ENCODE measurements at regions not wholly inside any gene's neighbourhood (a gene's known extent, or its start where the extent isn't known, plus 50 kb on each side); places are given as distances from the start of the nearest gene placed in this dataset.

- Histone ChIP-seq H3K4me1 (no peaks in the 10 kb centered on the region), H3K4me3 (no peak overlapping the region), H3K9me3 (peaks cover 0 to 8% (median 0%) of the 10 kb centered on the region in 4 donors), H3K27me3 (no peaks in the 10 kb centered on the region), H3K27ac (no peak overlapping the region), H3K36me3 (no peaks in the 10 kb centered on the region)
- TF ChIP-seq POLR2AphosphoS5 (IDR thresholded peaks at IDR 0.05) (no peak), POLR2A (IDR thresholded peaks at IDR 0.05) (no peak), CTCF (IDR thresholded peaks at IDR 0.05) (no peak), EP300 (IDR thresholded peaks at IDR 0.05) (no peak)
- no peak for DNase-seq
- 87 to 100% (median 96%) methylated on average over 1 of the region's 1 CpG for WGBS, 5 donors
- intact Hi-C loops (cut with DNase I; ENCODE audit: low total_unique reads): no loop called here
These were observed 462.9 kb upstream of the MIS18BP1 start for GRCh38 chr14:45715946-45716345.

- H3K4me3 ChIP-seq: no peak overlapping the region
- H3K9me3 ChIP-seq: no peaks in the 10 kb centered on the region
- H3K27me3 ChIP-seq: no peaks in the 10 kb centered on the region
- H3K27ac ChIP-seq: no peak overlapping the region
- 79 to 94% (median 85%) methylated on average over 4 of the region's 4 CpGs for WGBS, 5 donors
- TF ChIP-seq POLR2A (IDR thresholded peaks at IDR 0.05) (no peak), POLR2AphosphoS5 (IDR thresholded peaks at IDR 0.05) (no peak), EP300 (IDR thresholded peaks at IDR 0.05) (no peak), CTCF (IDR thresholded peaks at IDR 0.05) (no peak)
- H3K36me3 ChIP-seq: no peaks in the 10 kb centered on the region
- DNase-seq: no peak
- H3K4me1 ChIP-seq: no peaks in the 10 kb centered on the region
- intact Hi-C loops (cut with DNase I; ENCODE audit: low total_unique reads): no loop called here
These were observed 456.5 kb upstream of the MIS18BP1 start for GRCh38 chr14:45709541-45709940.

- Histone ChIP-seq H3K4me3 (no peak overlapping the region), H3K27me3 (no peaks in the 10 kb centered on the region), H3K9me3 (no peaks in the 10 kb centered on the region), H3K4me1 (no peaks in the 10 kb centered on the region), H3K36me3 (no peaks in the 10 kb centered on the region), H3K27ac (no peak overlapping the region)
- 19 to 38% (median 36%) methylated on average over 7 of the region's 7 CpGs for WGBS, 5 donors
- intact Hi-C loops (cut with DNase I; ENCODE audit: low total_unique reads): no loop called here
- TF ChIP-seq POLR2AphosphoS5 (IDR thresholded peaks at IDR 0.05) (no peak), CTCF (IDR thresholded peaks at IDR 0.05) (no peak), EP300 (IDR thresholded peaks at IDR 0.05) (no peak), POLR2A (IDR thresholded peaks at IDR 0.05) (no peak)
- no peak for DNase-seq
These were observed 453.0 kb upstream of the MIS18BP1 start for GRCh38 chr14:45705940-45706534.

GRCh38 chr14:45699471-45699870 is 446.5 kb upstream of the MIS18BP1 start:
- WGBS, 5 donors: 57 to 70% (median 59%) methylated on average over 5 of the region's 5 CpGs
- Histone ChIP-seq H3K4me3 (no peak overlapping the region), H3K9me3 (no peaks in the 10 kb centered on the region), H3K36me3 (no peaks in the 10 kb centered on the region), H3K27me3 (no peaks in the 10 kb centered on the region), H3K4me1 (peaks cover 0 to 13% (median 6%) of the 10 kb centered on the region in 4 donors), H3K27ac (no peak overlapping the region)
- no peak for DNase-seq
- intact Hi-C loops (cut with DNase I; ENCODE audit: low total_unique reads): no loop called here
- TF ChIP-seq CTCF (IDR thresholded peaks at IDR 0.05) (no peak), EP300 (IDR thresholded peaks at IDR 0.05) (no peak), POLR2A (IDR thresholded peaks at IDR 0.05) (no peak), POLR2AphosphoS5 (IDR thresholded peaks at IDR 0.05) (no peak)
